T-helper 2 cell (primary cell): ENCODE measurements at regions not wholly inside any gene's neighbourhood (a gene's known extent, or its start where the extent isn't known, plus 50 kb on each side); places are given as distances from the start of the nearest gene placed in this dataset.
"Not testable (repeated sequence)": the region's sequence is repeated elsewhere in the genome, so short reads cannot be mapped to it uniquely, and the experiment has no call there.

Experiments used
- DNase-seq, 5 experiments: peaks; one replicate each; pipeline versions ENCODE4 v3.0.0 to v3.0.0-alpha.2; 2012 to 2022

DNA sequence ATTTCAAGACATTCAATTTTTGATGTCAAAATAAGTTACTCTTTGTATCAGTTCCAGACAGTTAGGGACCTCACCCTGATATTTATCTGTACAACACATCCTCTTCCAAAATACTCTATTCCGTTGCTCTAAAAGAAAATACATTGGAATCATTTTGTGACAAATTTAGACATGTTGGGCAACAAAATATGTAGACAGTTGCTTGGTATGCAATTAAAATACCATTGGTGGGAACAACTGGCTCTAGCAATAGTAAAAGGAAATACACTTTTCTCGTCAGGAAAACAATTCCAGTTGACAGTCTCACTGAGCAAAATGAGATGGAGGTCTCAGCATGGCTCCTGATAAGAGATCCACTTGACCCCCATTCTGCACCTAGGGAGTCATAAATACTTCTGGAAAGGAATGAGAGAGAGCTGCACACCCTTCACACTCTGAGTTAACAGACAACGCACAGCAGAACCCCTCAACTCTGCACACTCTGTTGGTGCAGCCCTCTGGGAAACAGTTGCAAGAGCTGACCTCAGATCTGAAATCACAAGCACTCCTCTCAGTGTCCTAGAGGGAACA lies 171.3 kb upstream of the NT5E start:
- DNase-seq, result no peak

DNA sequence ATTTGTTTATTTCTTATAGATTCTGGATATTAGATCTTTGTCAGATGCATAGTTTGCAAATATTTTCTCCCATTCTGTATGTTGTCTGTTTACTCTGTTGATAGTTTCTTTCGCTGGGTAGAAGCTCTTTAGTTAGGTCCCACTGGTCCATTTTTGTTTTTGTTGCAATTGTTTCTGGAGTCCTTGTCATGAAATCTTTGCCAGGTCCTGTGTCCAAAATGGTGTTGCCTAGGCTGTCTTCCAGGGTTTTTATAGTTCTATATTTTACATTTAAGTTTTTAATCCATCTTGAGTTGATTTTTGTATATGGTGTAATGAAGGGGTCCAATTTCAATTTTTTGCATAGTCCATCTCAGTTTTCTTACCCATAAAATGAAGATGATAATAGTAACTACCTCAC lies 173.9 kb upstream of the NT5E start:
- DNase-seq, result not testable (repeated sequence)

DNA sequence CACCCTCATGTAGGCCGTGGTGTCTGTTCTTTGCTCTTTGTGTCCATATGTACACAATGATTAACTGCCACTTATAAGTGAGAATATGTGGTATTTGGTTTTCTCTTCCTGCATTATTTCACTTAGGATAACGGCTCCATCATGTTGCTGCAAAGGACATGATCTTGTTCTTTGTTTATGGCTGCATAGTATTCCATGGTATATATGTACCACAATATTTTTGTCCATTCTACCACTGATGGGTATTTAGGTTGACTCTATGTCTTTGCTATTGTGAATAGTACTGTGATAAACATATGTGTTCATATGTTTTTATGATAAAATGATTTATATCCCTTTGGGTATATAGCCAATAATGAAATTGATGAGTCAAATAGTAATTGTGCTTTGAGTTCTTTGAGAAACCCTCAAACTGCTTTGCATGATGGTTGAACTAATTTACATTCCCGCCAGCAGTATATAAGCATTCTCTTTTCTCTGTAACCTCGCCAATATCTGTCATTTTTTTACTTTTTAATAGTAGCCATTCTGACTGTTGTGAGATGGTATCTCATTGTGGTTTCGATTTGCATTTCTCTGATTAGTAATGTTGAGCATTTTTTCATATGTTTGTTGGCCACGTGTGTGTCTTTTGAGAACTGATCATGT lies 174.4 kb upstream of the NT5E start:
- peak in 1 of 5 experiments; percentile 29 for DNase-seq

DNA sequence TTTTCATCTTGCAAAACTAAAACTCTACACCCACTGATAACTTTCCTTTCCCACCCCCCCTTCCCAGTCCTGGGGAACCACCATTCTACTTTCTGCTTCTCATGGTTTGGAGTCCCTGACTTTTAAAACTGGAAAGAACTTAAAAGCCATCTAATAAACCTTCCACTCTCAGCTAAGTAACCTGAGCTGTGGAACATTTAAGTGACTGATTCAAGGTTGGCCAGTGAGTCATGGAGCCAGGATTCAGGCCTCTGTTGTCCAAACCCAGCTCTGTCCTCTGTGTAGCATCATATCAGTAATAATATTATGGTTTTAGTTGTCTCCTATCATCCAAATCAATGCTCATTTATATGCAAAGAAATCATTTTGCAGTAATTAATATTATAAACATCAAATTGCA lies 176.0 kb upstream of the NT5E start:
- no peak for DNase-seq

DNA sequence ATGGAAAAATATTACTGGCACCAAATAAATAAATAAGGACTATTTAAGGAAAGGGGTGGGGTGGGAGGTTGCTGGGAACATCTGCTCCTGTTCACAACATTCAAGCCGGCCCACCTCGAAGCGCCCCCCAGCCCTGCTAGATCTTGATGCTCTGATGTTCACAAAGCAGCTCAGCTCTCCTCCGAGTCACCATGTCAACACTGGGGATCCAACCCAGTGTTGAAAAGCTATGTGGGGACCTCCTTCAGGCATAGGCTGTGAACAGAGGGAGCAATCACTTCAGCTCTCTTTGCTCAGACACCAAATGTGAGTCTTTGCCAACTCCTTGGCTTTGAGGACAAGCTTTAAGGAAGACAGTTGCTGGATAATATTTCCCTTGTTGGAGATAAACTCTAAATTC lies 176.8 kb upstream of the NT5E start:
- DNase-seq, result no peak

DNA sequence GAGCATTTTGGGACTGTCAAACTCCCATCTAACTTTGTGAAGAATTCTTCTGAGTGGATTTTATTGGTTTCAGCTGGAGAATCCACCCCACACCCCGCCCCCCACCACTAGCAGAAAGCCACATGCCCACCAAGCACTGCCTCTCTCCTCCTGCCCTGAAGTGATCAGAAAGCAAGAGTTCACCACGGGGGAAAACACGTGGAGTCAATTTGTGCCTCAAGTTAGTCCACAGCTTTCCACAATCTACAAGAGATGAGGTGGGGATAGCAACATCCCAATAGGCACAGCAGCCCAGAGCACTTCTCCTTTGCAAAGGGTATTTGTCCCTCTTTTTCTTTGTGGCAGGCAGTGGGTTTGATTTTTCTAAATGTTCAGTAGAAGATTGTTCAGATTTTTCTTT lies 177.3 kb upstream of the NT5E start:
- no peak for DNase-seq

DNA sequence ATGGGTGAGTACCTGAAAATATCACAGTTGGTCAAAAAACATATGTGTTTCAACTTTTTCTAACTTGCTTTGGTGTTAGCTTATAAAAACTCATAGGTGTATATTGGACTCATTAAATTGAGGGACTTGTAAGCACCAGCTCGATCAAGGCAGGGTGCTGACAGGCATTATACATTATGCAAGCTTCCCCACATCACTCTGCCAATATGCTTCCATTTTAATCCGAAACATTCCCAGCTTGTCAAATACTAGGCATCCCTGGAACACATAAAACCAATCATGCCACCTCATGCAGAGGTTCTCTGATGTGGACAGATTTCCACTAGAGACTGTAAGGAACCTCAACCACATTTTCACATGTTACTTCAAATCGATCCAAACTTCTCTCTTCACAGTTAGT lies 187.3 kb upstream of the NT5E start:
- no peak for DNase-seq

DNA sequence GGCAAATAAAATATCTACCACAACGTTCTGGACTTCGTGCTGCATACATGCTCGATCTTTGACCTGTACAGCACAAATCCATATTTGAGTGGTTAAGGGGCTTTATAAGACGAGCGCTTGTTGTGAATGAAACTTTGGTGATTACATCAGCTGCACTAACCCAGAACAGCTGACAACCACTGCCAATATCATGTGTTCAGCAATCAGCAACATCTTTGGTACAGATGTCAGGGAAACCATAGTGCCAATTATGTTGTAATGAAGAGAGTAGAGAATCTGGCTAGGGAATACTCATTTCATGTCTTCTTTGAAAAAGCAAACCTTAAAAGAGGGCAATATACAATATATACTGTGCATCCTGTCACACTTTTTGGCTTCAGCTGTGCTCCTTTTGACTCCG lies 188.6 kb upstream of the NT5E start:
- no peak for DNase-seq

DNA sequence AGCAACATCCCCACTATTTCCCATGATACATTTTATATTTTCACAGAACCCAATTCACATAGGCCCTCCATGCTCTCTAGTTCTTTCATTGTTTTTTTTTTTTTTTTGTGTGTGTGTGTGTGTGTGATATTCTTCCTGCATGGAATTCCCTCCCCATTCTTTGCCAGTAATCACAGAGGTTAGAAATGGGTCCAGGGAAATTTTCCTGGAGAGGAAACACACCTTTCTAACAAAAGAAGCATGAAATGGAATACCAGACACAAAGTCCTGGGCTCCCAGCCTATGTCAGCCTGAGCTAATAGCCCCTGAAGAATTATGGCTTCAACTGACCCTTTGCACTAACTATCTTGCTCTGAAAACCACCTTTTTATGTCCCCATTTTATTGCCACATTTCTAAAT lies 194.2 kb upstream of the NT5E start:
- DNase-seq, result no peak

DNA sequence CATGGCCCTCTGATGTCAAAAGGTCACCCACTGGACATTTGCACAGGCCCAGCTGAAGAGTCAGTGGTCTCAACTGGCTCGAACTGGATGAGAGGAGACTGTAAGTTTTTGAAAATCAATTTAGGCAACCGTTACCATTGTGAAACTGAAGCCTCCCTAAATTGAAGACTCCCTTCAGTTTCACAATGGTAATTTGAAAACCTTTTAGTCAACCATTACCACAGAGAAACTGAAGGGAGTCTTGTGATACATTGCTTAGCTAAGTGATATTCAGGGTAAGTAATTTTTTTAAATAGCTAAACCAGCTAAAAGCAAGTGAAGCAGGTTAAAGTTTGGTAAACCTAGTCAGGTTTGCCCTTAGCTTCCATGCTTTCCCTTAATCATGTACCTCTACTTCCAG lies 197.3 kb upstream of the NT5E start:
- DNase-seq, result no peak

DNA sequence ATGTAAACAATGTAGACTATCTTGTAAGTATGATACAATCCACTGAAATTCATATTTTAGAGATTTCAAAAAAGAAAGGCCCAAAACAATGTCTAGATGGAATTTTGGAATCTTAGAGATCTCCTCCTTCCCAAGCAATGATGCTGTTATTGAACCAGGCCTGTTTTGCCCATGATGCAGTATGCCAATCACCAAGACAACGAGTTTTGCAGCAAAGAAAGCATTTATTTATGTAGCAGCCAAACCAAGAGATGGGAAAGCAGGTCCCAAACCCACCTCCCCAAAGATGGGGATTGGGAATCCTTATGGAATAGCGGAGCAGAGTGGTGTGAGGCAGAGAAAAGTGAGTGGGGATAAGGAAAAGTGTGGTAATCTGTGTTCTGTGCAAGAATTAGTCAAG lies 197.8 kb upstream of the NT5E start:
- no peak for DNase-seq

DNA sequence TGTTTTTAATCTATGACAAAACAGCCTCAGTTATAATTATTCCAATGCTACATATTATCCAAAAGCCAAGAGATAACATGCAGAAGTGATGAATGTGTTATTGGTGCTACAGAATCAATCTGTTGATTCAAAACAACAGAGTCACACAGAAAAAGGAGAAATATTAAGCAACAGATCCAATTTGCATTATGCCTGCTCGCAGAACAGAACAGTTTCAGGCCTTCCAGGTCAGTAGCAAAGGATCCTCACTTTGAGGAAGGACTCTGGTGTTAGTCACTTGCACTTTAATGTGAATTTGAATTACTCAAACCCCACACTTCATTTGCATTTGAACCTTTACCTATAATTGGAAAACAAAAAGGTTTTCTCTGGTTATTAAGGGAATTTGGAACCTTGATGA lies 198.6 kb upstream of the NT5E start:
- no peak for DNase-seq

DNA sequence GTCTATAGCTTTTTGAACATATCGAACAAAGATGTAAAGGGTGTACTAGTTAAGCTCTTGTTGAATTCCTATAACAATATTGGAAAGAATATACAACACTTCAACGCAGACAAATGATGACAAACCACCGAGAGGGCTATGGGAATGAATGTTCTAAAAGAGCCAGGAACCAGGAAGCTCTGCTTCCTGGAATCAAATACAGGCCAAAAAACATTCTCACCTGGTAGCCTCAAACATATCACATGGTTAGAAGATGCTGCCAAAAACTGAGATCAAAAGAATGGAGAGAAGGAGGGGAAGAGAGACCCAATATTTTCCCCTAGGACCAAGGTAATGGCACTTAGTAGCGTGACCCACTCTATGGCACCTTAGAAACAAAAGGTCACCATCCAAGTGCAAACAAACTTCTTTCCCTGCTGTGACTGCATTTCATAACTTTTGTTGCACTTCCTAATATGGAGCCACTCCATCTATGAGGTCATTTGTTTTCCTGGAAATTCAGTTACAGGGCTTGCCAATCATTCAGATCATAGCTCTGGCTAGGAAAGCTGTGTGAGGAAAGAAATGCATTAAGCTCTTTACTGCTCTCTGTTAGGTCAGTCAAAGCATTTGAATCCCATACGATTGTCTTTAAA lies 199.2 kb upstream of the NT5E start:
- no peak for DNase-seq

DNA sequence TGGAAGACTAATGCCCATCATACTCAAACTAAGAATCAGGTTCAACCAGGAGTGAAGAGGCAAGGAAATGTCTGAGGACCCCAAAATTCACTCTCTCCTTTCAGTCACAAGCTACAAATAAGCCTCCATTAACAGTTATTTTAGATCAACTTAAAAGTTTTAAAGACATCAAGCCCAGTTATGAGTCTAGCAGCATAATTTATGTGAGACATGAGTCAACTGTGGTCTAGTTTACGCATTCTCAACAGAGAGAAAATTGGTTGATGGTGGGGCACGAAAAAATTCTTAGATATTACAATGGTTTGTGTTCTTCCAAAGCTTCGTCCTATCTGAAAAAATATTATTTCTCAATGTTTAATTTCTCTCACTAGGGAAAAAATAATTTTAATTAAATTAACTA lies 204.9 kb upstream of the NT5E start:
- no peak for DNase-seq

DNA sequence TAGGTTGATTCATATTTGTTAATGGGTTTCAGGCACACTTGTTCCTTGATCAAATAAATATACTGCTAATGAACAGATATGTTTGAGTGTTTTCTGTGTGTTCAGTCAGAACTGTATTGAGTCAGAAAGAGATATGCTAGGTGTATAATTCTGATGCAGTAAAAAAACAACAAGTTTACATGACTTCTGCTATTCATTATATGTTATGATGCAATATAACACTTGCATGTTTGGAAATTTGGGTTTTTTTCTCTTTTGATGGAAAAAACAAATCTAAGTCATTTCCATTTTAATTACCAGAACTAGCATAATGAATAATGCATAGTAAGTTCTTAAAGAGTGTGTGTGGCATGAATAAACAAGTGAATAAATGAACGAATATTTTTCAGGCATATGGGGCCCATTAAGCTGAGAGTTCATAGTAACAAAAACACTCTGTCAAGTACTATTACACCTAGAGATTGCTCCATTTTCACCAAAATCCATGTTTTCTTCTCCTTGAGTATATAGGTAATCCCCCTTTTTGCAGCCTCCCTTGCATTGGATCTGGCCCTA lies 208.3 kb upstream of the NT5E start:
- no peak for DNase-seq

DNA sequence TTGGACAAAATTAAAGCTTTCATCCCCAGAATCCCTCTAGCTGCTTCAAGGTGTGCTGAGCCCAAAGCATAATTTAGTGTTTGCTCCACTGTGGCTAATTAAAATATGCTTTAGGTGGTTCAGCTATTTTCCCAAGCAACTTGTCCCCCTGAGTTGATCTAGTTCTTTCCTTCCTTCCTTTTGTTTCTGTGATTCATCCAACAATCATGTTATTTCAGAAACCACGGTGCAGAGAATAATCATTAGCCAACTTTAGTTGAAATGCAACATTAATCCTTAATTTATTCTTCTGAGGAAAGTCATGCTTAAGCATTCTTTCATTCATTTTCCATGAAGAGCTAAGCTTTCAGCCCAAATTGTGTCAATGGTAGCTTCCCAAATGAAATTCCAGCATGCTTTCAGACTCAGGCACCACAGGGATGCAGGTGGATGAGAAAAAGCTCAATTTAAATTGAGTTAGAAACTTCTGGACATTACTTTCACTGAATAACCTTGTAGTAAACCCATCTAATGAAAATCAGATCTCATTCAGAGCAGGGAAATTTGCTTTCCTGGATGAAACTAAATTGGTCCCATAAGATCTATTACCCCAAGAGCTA lies 209.0 kb upstream of the NT5E start:
- DNase-seq, result no peak

DNA sequence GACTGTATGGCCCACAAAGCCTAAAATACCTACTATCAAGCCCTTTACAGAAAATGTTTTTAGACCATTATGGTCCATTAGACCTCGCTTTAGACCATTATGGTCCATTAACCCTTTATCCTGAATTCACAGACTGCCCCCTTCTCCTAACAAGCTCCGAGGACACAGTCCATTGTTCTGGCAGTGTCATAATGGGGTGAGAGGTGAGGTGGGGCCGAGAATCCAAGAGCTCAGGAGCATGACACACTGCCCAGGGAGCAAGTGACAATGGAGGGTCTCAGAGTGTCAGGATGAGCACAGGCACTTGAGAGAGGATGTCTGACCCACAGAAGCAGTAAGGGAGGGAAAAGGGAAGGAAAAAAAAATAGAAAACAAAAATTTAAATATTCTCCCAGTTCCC lies 212.4 kb upstream of the NT5E start:
- DNase-seq, result no peak

DNA sequence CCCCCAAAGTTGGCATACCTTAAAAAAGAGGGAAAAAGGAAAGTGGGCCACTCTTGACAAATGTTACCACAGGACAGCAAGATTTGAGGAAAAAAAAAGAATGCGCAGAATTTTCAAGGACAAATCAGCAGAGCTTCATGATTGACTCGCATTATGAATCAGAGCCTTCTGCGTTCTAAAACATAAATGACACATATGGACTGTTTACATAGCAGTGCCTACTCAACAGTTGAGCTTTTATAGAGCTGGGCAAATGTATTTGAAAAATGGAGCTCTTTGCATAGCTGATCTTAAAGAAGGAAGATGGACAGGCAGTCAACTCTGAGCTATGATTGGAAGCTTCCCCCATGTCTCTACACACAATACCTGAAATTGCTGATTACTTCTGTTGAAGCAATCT lies 213.2 kb upstream of the NT5E start:
- DNase-seq, result no peak

DNA sequence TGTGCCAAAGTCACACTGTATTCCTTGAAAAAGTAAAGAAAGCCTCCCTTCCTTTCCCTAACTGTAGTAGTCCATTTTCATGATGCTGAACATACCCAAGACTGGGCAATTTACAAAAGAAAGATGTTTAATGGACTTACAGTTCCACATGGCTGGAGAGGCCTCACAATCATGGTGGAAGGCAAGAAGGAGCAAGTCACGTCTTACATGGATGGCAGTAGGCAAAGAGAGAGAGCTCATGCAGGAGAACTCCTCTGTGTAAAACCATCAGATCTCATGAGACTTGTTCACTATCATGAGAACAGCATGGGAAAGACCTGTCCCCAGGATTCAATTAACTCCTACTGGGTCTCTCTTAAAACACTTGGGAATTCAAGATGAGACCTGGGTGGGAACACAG lies 222.5 kb upstream of the NT5E start:
- not testable (repeated sequence) for DNase-seq

DNA sequence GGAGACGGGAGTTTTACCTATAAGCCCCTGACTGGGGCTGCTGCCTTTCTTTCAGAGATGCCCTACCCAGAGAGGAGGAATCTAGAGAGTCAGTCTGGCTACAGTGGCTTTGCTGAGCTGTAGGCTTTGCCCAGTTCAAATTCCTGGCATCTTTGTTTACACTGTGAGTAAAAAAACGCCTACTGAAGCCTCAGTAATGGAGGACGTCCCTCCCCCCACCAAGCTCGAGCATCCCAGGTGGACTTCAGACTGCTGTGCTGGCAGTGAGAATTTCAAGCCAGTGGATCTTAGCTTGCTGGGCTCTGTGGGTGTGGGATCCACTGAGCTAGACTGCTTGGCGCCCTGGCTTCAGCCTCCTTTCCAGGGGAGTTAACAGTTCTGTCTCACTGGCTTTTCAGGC lies 237.1 kb upstream of the NT5E start:
- not testable (repeated sequence) for DNase-seq

DNA sequence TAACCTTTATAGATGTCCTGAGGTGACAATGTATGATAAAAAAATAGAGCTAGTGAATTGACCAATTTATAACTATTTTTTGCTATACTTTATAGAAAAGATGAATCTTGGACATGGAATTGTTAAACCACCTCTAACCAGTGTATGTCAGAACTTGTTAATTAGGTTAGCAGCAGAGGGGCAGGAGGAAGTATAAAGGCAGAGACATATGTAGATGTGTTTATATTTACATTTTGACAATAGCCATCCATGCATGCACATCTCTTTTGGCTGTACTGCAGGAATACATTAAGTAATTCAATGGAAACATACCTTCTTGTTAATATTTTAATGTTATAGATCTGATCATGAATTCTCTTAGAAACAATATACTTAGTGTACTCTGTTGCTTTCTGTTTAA lies 254.6 kb upstream of the NT5E start:
- no peak for DNase-seq

DNA sequence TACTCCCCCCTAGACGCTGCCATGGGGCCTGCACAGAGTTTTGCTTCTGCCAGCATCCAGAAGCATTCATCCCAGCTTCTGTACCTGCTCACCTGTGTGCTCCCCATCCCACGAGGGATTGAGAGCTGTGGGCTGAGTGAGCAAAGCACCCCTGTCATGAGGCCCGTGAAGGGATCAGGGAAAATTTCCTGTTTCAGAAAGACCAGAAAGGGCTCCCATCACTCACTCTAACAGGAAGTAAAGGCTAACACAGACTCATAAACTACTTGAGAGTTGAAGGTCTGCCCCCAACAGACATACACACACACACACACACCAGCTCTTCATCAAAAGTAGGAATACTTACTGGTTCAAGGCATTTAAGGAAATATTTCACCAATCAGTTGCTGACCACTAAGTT lies 256.5 kb upstream of the NT5E start:
- no peak for DNase-seq

DNA sequence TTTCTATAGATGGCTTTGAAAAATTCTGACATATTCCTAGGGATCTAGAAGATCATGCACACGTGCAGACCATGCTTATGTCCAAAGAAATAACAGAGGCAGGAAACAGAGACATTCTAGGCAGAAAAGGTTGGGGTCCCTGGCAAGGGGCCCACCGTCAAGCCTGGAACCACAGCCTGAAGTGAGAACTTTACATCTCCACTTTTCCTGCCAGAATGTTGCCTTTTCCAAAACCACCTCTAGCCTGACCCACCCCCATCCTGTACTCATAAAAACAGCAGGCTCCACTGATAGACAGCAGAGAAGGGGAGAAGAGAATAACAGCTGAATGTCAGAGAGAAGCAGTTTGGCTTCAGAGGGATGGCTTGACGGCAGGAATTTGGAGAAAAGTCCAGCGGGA lies 257.3 kb upstream of the NT5E start:
- DNase-seq, result no peak

DNA sequence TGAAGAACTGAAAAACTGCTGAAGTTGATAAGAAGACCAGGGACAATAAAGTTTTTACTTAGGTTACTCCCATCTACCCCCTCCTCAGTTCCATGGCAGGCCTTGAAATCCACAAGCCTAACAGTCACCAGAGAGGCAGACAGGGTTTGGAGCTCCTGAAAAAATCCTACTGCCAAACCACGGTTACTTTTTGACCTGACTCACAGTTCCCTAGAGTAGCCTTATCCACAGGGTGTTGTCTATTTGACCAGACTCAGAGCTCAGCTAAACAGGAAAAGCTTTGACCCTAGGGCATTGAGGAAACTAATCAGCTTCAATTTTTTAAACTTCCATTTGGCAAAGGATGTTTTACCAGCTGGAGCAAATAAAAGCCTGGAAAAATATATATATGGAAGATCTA lies 257.7 kb upstream of the NT5E start:
- DNase-seq, result no peak
